ENCODE measurements at regions not wholly inside any gene's neighbourhood (a gene's known extent, or its start where the extent isn't known, plus 50 kb on each side); places are given as distances from the start of the nearest gene placed in this dataset.

DNA sequence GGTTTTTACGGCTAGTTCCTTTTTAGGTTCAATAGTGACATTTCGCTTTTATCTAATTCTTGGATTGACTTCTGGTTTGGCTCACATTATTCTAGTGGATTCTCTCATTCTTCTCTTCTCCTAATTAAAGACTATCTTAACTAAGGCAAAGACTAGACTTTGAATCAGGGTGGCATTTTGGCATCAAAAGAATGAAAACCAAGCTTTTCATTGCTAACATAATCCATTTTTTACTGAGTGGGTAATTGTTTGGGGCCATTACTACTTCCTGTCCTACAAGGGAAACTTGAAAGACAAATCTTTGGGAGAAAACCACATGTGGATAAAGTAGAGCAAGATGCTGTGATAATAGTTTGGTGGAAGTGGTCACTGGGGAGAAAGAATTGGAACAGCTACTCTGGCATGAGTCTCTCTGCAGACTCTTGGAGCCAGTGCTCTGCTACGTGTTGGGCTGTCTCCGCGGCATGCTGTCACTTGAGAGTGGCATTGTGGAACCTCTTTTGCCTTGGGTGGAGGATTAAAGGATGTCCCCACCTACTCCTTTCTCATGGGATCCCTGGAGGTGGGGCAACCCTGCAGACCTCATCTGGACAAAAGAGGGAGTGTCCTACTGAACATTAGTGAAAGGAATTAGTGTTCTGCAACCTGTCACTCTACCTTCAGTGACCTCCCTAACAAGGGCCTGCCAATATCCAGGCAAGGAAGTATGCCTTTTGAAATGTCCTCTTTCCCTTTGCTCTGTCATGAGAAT, 280.4 kb downstream of the PSAT1 start:
- no peaks in the 10 kb centered on the region for H3K27me3 ChIP-seq (ENCODE audit: control insufficient read depth, insufficient read depth, low read length)
- no peaks in the 10 kb centered on the region for H3K4me1 ChIP-seq (ENCODE audit: control insufficient read depth, extremely low read depth, insufficient read depth, low read length)
- TF ChIP-seq, protein P1, sequence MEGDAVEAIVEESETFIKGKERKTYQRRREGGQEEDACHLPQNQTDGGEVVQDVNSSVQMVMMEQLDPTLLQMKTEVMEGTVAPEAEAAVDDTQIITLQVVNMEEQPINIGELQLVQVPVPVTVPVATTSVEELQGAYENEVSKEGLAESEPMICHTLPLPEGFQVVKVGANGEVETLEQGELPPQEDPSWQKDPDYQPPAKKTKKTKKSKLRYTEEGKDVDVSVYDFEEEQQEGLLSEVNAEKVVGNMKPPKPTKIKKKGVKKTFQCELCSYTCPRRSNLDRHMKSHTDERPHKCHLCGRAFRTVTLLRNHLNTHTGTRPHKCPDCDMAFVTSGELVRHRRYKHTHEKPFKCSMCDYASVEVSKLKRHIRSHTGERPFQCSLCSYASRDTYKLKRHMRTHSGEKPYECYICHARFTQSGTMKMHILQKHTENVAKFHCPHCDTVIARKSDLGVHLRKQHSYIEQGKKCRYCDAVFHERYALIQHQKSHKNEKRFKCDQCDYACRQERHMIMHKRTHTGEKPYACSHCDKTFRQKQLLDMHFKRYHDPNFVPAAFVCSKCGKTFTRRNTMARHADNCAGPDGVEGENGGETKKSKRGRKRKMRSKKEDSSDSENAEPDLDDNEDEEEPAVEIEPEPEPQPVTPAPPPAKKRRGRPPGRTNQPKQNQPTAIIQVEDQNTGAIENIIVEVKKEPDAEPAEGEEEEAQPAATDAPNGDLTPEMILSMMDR (conservative IDR thresholded peaks at IDR 0.05 in 1 of 2, IDR thresholded peaks at IDR 0.05 in 1 of 2; ENCODE audit: low read depth in 1 of 2, low read length in 2 of 2), result no peak
- no peak for TF ChIP-seq EZH2 (IDR thresholded peaks at IDR 0.05; ENCODE audit: low read length, missing control alignments)
- H3K4me2 ChIP-seq (ENCODE audit: extremely low read depth, insufficient read depth, low read length), result no peak overlapping the region
- no peaks in the 10 kb centered on the region for H3K36me3 ChIP-seq (ENCODE audit: control insufficient read depth, insufficient read depth, low read length)
- H2AFZ ChIP-seq (ENCODE audit: low read length), result no peak overlapping the region
- no peak overlapping the region for H3K27ac ChIP-seq (ENCODE audit: insufficient read depth, low read length)
- H3K4me3 ChIP-seq (replicated peaks in 1 of 4; ENCODE audit: control extremely low read depth in 1 of 4, insufficient read depth in 1 of 4, low read depth in 3 of 4, low read length in 4 of 4), result no peak overlapping the region
- DNase-seq (ENCODE audit: low read depth in 2 of 2), result peak in 1 of 2 donors; percentile 10
- H3K9ac ChIP-seq (ENCODE audit: insufficient read depth, low read length), result no peak overlapping the region
- H3K79me2 ChIP-seq (ENCODE audit: control insufficient read depth, insufficient read depth, low read length), result no peaks in the 10 kb centered on the region
- H3K9me3 ChIP-seq (ENCODE audit: control insufficient read depth, insufficient read depth, low read depth, low read length), result no peaks in the 10 kb centered on the region
- no peaks in the 10 kb centered on the region for H4K20me1 ChIP-seq (ENCODE audit: control insufficient read depth, extremely low read depth, insufficient read depth, low read length)

DNA sequence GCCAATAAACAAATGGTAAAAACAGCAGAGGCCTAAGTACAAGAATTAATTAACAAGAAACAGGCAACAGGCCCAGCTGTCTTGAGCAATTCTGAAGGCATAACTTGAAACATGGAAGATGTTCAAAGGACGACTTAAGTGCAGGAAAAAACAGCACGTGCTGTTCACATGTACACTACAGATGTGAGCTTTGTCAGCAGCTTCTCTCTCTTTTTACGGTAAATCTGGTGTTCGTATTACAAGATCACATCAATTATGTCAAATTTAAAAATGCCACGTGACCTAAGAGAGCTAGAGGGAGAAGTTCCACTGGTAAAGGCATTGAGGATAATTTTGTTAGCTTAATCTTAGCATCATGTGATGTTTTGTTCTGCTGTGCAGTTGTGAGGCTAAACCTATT, 281.1 kb downstream of the PSAT1 start:
- DNase-seq (ENCODE audit: low read depth in 2 of 2), result peak in 1 of 2 donors; percentile 70
- H3K36me3 ChIP-seq (ENCODE audit: control insufficient read depth, insufficient read depth, low read length), result no peaks in the 10 kb centered on the region
- no peaks in the 10 kb centered on the region for H3K9me3 ChIP-seq (ENCODE audit: control insufficient read depth, insufficient read depth, low read depth, low read length)
- H3K4me2 ChIP-seq (ENCODE audit: extremely low read depth, insufficient read depth, low read length), result no peak overlapping the region
- H4K20me1 ChIP-seq (ENCODE audit: control insufficient read depth, extremely low read depth, insufficient read depth, low read length), result no peaks in the 10 kb centered on the region
- H2AFZ ChIP-seq (ENCODE audit: low read length), result no peak overlapping the region
- H3K4me1 ChIP-seq (ENCODE audit: control insufficient read depth, extremely low read depth, insufficient read depth, low read length), result no peaks in the 10 kb centered on the region
- no peak overlapping the region for H3K27ac ChIP-seq (ENCODE audit: insufficient read depth, low read length)
- no peaks in the 10 kb centered on the region for H3K79me2 ChIP-seq (ENCODE audit: control insufficient read depth, insufficient read depth, low read length)
- H3K9ac ChIP-seq (ENCODE audit: insufficient read depth, low read length), result no peak overlapping the region
- no peaks in the 10 kb centered on the region for H3K27me3 ChIP-seq (ENCODE audit: control insufficient read depth, insufficient read depth, low read length)
- H3K4me3 ChIP-seq (replicated peaks in 1 of 4; ENCODE audit: control extremely low read depth in 1 of 4, insufficient read depth in 1 of 4, low read depth in 3 of 4, low read length in 4 of 4), result no peak overlapping the region
- TF ChIP-seq EZH2 (IDR thresholded peaks at IDR 0.05; ENCODE audit: low read length, missing control alignments), result no peak
- TF ChIP-seq, protein P1 (conservative IDR thresholded peaks at IDR 0.05 in 1 of 2, IDR thresholded peaks at IDR 0.05 in 1 of 2; ENCODE audit: low read depth in 1 of 2, low read length in 2 of 2), result no peak

DNA sequence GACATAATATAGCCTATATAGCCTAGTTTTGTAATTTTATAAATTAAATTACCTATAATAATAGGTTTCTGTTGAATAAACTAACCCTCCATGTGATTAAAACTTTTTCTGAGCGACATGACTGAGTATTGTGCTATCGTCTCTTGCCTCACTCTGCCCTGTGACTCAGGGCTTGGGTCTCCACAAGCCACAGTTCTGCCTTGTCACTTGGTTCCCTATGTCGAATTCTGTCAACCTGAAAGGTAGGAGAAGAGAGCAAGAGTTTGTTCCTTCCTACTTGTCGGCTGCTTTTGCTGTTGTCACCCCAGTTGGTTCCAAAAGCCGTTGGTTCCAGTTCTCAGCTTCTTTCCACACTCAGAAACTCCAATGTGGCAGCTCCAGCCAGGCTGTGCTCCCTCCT, 285.9 kb downstream of the PSAT1 start:
- H4K20me1 ChIP-seq (ENCODE audit: control insufficient read depth, extremely low read depth, insufficient read depth, low read length), result no peaks in the 10 kb centered on the region
- H3K27ac ChIP-seq (ENCODE audit: insufficient read depth, low read length), result no peak overlapping the region
- no peak for TF ChIP-seq EZH2 (IDR thresholded peaks at IDR 0.05; ENCODE audit: low read length, missing control alignments)
- no peaks in the 10 kb centered on the region for H3K9me3 ChIP-seq (ENCODE audit: control insufficient read depth, insufficient read depth, low read depth, low read length)
- no peaks in the 10 kb centered on the region for H3K79me2 ChIP-seq (ENCODE audit: control insufficient read depth, insufficient read depth, low read length)
- no peak overlapping the region for H2AFZ ChIP-seq (ENCODE audit: low read length)
- no peaks in the 10 kb centered on the region for H3K4me1 ChIP-seq (ENCODE audit: control insufficient read depth, extremely low read depth, insufficient read depth, low read length)
- DNase-seq (ENCODE audit: low read depth in 2 of 2), result no peak
- no peak overlapping the region for H3K4me3 ChIP-seq (replicated peaks in 1 of 4; ENCODE audit: control extremely low read depth in 1 of 4, insufficient read depth in 1 of 4, low read depth in 3 of 4, low read length in 4 of 4)
- no peaks in the 10 kb centered on the region for H3K27me3 ChIP-seq (ENCODE audit: control insufficient read depth, insufficient read depth, low read length)
- no peak overlapping the region for H3K4me2 ChIP-seq (ENCODE audit: extremely low read depth, insufficient read depth, low read length)
- H3K9ac ChIP-seq (ENCODE audit: insufficient read depth, low read length), result no peak overlapping the region
- H3K36me3 ChIP-seq (ENCODE audit: control insufficient read depth, insufficient read depth, low read length), result no peaks in the 10 kb centered on the region
